ENCODE measurements at regions not wholly inside any gene's neighbourhood (a gene's known extent, or its start where the extent isn't known, plus 50 kb on each side); places are given as distances from the start of the nearest gene placed in this dataset.
A peak's percentile ranks its signal among the peaks of the same experiment; 100 is the strongest.

DNA sequence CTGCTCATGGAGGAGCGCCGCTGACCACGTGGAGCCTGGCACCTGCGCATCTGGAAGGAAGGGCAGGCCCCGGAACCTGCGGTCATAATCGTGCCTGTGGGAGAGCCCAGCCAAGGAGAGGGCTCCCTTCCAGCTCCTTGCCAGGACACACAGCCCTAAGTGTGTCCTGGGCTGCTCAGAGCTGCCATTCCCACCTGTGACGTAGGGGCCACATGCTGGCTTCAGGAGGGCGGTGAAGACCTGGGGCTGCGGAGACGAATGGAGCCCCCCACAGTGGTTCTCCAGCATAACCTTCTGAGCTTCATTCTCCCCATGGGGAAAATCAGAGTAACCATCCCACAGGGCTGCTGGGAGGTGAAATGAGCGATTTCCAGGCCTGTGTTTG is 127.6 kb upstream of the CHST15 start:
- Mint-ChIP-seq H3K27me3 (ENCODE audit: low read depth) (peaks cover 24% of the 10 kb centered on the region), H3K27ac (peak overlapping the region; percentile 93), H3K9me3 (peaks cover 3% of the 10 kb centered on the region), H3K4me3 (no peak overlapping the region), H3K36me3 (no peaks in the 10 kb centered on the region), H3K4me1 (peaks cover 30% of the 10 kb centered on the region)
- TF ChIP-seq, protein P1, sequence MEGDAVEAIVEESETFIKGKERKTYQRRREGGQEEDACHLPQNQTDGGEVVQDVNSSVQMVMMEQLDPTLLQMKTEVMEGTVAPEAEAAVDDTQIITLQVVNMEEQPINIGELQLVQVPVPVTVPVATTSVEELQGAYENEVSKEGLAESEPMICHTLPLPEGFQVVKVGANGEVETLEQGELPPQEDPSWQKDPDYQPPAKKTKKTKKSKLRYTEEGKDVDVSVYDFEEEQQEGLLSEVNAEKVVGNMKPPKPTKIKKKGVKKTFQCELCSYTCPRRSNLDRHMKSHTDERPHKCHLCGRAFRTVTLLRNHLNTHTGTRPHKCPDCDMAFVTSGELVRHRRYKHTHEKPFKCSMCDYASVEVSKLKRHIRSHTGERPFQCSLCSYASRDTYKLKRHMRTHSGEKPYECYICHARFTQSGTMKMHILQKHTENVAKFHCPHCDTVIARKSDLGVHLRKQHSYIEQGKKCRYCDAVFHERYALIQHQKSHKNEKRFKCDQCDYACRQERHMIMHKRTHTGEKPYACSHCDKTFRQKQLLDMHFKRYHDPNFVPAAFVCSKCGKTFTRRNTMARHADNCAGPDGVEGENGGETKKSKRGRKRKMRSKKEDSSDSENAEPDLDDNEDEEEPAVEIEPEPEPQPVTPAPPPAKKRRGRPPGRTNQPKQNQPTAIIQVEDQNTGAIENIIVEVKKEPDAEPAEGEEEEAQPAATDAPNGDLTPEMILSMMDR (IDR thresholded peaks at IDR 0.05; ENCODE audit: unreplicated experiment), result no peak
- DNase-seq (ENCODE audit: low spot score in 2 of 2, unreplicated experiment in 2 of 2), result no peak

DNA sequence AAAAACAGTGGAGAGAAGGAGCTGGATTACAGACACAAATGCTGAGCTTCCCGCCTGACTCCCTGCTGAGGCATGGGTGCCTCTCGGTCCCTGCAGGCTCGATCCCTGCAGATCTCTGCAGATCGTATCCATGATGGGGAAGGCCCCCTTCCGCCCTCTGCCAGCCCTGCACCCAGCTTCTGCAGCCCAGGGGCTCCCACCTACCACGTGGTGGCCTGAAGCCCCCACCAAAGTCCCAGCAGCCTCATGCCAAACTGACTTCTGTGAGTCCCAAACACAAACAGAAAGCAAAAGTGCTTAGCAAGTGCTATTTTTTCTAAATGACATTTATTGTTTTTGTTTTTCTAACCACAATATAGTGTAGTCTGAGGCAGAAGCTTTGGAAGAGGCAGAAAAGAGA is 127.1 kb upstream of the CHST15 start:
- no peaks in the 10 kb centered on the region for H3K9me3 Mint-ChIP-seq
- no peaks in the 10 kb centered on the region for H3K36me3 Mint-ChIP-seq
- peaks cover 30% of the 10 kb centered on the region for H3K4me1 Mint-ChIP-seq
- no peak for DNase-seq (ENCODE audit: low spot score in 2 of 2, unreplicated experiment in 2 of 2)
- no peak overlapping the region for H3K4me3 Mint-ChIP-seq
- TF ChIP-seq, protein P1 (IDR thresholded peaks at IDR 0.05; ENCODE audit: unreplicated experiment), result no peak
- peak overlapping the region; percentile 43 for H3K27ac Mint-ChIP-seq
- peaks cover 24% of the 10 kb centered on the region for H3K27me3 Mint-ChIP-seq (ENCODE audit: low read depth)

DNA sequence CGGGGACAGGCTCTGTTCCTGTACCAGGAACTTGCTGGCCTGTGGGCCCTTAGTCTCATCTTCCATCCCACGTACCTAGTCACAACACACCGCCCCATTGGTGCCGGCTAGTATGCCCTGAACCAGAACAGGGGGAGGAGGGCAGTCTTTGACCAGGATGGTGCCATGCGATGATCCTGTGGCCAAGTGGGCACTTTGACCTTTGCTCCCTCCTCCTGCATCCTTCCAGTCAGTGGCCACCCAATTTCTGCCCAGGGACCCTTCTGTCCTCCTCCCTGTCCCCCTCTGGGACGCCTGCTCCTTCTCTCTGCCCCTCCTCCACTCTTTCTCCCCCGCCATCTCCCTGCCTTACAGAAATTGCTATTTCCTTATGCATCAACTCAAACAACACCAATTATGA is 126.3 kb upstream of the CHST15 start:
- DNase-seq (ENCODE audit: low spot score in 2 of 2, unreplicated experiment in 2 of 2), result no peak
- Mint-ChIP-seq H3K4me3 (no peak overlapping the region), H3K4me1 (peaks cover 36% of the 10 kb centered on the region), H3K9me3 (no peaks in the 10 kb centered on the region), H3K27ac (no peak overlapping the region), H3K27me3 (ENCODE audit: low read depth) (peaks cover 24% of the 10 kb centered on the region), H3K36me3 (no peaks in the 10 kb centered on the region)
- TF ChIP-seq, protein P1 (IDR thresholded peaks at IDR 0.05; ENCODE audit: unreplicated experiment), result no peak

DNA sequence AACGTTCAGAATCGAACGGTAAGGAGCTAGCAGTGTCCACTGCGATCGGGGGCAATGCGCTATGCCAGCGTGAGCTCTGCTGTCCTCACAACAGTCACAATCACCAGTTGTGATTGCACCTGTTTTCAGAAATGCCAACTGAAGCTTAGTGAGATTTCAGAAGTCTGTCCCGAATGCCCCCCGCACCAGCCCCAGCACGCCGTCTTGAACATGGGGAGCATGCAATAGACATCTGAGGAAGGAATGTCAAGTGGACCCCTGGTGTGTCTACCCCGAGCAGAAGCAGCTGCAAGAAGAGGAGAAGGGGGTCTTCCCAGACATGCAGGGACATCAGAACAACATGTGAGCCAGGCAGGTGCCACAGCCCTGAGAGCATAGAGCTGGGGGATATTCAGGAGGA is 125.7 kb upstream of the CHST15 start:
- H3K27ac Mint-ChIP-seq, result no peak overlapping the region
- no peak overlapping the region for H3K4me3 Mint-ChIP-seq
- no peak for DNase-seq (ENCODE audit: low spot score in 2 of 2, unreplicated experiment in 2 of 2)
- H3K36me3 Mint-ChIP-seq, result no peaks in the 10 kb centered on the region
- H3K9me3 Mint-ChIP-seq, result no peaks in the 10 kb centered on the region
- peaks cover 24% of the 10 kb centered on the region for H3K27me3 Mint-ChIP-seq (ENCODE audit: low read depth)
- TF ChIP-seq, protein P1 (IDR thresholded peaks at IDR 0.05; ENCODE audit: unreplicated experiment), result no peak
- H3K4me1 Mint-ChIP-seq, result peaks cover 42% of the 10 kb centered on the region

DNA sequence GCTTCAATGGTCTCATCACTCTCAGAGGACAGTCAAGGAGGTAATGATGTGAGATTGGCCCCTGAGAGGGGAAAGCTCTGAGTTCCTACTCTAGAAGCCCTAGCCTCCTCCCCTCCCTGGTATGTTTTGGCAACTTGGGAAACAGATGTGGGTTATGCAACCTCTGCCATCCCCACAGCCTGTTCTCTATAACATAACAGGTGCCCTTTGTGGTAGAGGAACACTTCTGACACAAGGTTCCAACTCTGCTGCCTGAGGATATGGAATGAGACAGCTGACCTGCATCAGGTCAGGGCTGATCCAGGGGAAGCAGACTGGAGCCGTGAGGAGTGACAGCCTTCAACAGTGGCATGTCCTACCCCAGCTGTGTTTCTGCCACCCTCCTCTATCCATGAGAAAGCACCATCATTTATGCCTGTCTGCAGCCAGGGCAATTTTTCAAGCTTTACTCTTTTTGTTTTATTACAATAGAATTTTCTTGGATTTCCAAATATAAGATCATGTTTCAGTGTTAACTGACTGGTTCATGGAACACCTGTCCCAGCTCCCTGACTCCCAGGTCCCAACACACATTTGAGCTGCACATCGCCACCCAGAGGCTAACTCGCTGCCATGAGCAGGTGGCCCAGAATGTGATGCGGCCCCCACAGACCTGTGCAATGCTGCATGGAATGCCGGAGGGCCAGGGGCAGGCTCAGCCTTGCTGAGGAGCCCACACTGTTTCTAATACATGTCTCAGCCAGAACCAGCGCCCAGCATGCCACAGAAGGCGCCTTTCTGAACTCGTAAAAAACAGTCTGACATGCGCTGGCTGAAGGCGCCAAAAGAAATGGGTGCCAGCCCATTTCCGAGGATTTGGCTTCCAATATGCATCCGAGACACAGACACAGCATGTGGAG is 124.8 kb upstream of the CHST15 start:
- H3K4me3 Mint-ChIP-seq, result no peak overlapping the region
- no peaks in the 10 kb centered on the region for H3K9me3 Mint-ChIP-seq
- no peaks in the 10 kb centered on the region for H3K36me3 Mint-ChIP-seq
- H3K27ac Mint-ChIP-seq, result no peak overlapping the region
- H3K4me1 Mint-ChIP-seq, result peaks cover 48% of the 10 kb centered on the region
- DNase-seq (ENCODE audit: low spot score in 2 of 2, unreplicated experiment in 2 of 2), result no peak
- TF ChIP-seq, protein P1 (IDR thresholded peaks at IDR 0.05; ENCODE audit: unreplicated experiment), result no peak
- H3K27me3 Mint-ChIP-seq (ENCODE audit: low read depth), result peaks cover 24% of the 10 kb centered on the region

Measured in mesothelial cell of epicardium (in vitro differentiated cells).